MM.1S (cell line): ENCODE measurements at regions not wholly inside any gene's neighbourhood (a gene's known extent, or its start where the extent isn't known, plus 50 kb on each side); places are given as distances from the start of the nearest gene placed in this dataset.

ENCODE experiments used
- DNase-seq: peaks from one replicate; pipeline ENCODE4 v3.0.0-alpha.2; 2015
- H2AFZ ChIP-seq: fragments of 300-600 bp; sonication (generic); 2 replicates; pipeline ENCODE4 v1.6.0; 2016; ENCODE audit warnings: antibody characterized with exemption, low read length
- H3F3A ChIP-seq: fragments of 300-600 bp; sonication (generic); 2 replicates; pipeline ENCODE4 v1.6.1; 2016; ENCODE audit warnings: mild to moderate bottlenecking, antibody characterized with exemption, low read length, moderate library complexity, mixed read lengths; ENCODE audit not compliant: insufficient read depth
- H3K27ac ChIP-seq: fragments of 300-600 bp; sonication (generic); 2 replicates; pipeline ENCODE4 v1.5.1; 2016; ENCODE audit warnings: mild to moderate bottlenecking, low read length
- H3K27me3 ChIP-seq: fragments of 300-600 bp; sonication (generic); replicated peaks from 2 replicates; pipeline ENCODE4 v1.6.0; 2016; ENCODE audit warnings: low read length; ENCODE audit not compliant: insufficient read depth
- H3K36me3 ChIP-seq: fragments of 300-600 bp; sonication (generic); replicated peaks from 2 replicates; pipeline ENCODE4 v1.6.1; 2016; ENCODE audit warnings: mild to moderate bottlenecking, low read length, mixed read lengths; ENCODE audit not compliant: insufficient read depth
- H3K4me1 ChIP-seq: fragments of 300-600 bp; sonication (generic); 2 replicates; pipeline ENCODE4 v1.6.1; 2016; ENCODE audit warnings: low read length, mixed read lengths
- H3K4me2 ChIP-seq: fragments of 300-600 bp; sonication (generic); 2 replicates; pipeline ENCODE4 v1.6.0; 2016; ENCODE audit warnings: low read depth, low read length
- H3K4me3 ChIP-seq: fragments of 300-600 bp; sonication (generic); 2 replicates; pipeline ENCODE4 v1.5.1; 2016; ENCODE audit warnings: low read length, mixed read lengths
- H3K79me2 ChIP-seq: fragments of 300-600 bp; sonication (generic); 2 replicates; pipeline ENCODE4 v1.6.1; 2016; ENCODE audit warnings: mixed run types, low read length, mixed read lengths
- H3K9ac ChIP-seq: fragments of 300-600 bp; sonication (generic); 2 replicates; pipeline ENCODE4 v1.6.1; 2016; ENCODE audit warnings: low read length, mixed read lengths
- H3K9me2 ChIP-seq: fragments of 300-600 bp; sonication (generic); replicated peaks from 2 replicates; pipeline ENCODE4 v1.6.1; 2016; ENCODE audit warnings: mild to moderate bottlenecking, low read length, mixed read lengths; ENCODE audit not compliant: insufficient read depth
- H3K9me3 ChIP-seq: fragments of 300-600 bp; sonication (generic); replicated peaks from 2 replicates; pipeline ENCODE4 v1.6.1; 2016; ENCODE audit warnings: mild to moderate bottlenecking, low read length, mixed read lengths; ENCODE audit not compliant: insufficient read depth
- H4K20me1 ChIP-seq: fragments of 300-600 bp; sonication (generic); 2 replicates; pipeline ENCODE4 v1.6.1; 2016; ENCODE audit warnings: mild to moderate bottlenecking, low read length, moderate library complexity, mixed read lengths; ENCODE audit not compliant: insufficient read depth
- EZH2 ChIP-seq: fragments of 300-600 bp; sonication (generic); optimal IDR thresholded peaks from 2 replicates; pipeline ENCODE3; 2017; ENCODE audit warnings: low read depth, mild to moderate bottlenecking, antibody characterized with exemption, low read length, mixed read lengths
- EZH2phosphoT487 ChIP-seq: fragments of 300-600 bp; sonication (generic); IDR thresholded peaks from 2 replicates; pipeline ENCODE4 v1.6.1; 2018; ENCODE audit warnings: antibody characterized with exemption, low read length
- TF ChIP-seq, protein P1 (sequence below): fragments of 300-600 bp; sonication (generic); IDR thresholded peaks from 2 replicates; pipeline ENCODE4 v1.5.1; 2016; ENCODE audit warnings: antibody characterized with exemption, low read length, mixed read lengths

DNA sequence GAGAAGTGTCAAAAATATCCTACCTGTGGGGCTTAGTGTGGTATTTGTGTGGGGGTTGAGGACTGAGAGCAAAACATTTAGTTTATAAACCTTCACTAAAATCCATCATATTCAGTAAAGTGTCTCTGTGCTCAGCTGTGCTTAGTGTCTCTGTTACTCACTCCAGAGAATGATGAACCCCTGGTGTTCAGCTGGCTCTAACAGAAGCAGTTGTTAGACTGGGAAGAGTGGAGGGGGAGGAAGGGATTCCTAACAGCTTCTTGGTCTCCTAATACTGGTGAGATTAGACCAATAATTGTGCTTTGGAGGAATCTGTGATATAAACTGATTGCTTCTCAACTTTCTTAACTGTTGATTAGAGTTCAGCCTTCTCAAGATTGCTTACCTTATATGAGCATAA, 1123.5 kb downstream of the ROBO2 start:
- Histone ChIP-seq H3K4me1 (no peaks in the 10 kb centered on the region), H4K20me1 (no peaks in the 10 kb centered on the region), H2AFZ (no peak overlapping the region), H3F3A (no peaks in the 10 kb centered on the region), H3K9me2 (no peaks in the 10 kb centered on the region), H3K36me3 (no peaks in the 10 kb centered on the region), H3K27me3 (no peaks in the 10 kb centered on the region), H3K4me2 (no peak overlapping the region), H3K9me3 (no peaks in the 10 kb centered on the region), H3K27ac (no peak overlapping the region), H3K79me2 (no peaks in the 10 kb centered on the region), H3K4me3 (no peak overlapping the region), H3K9ac (no peak overlapping the region)
- DNase-seq, result no peak
- TF ChIP-seq, protein P1, sequence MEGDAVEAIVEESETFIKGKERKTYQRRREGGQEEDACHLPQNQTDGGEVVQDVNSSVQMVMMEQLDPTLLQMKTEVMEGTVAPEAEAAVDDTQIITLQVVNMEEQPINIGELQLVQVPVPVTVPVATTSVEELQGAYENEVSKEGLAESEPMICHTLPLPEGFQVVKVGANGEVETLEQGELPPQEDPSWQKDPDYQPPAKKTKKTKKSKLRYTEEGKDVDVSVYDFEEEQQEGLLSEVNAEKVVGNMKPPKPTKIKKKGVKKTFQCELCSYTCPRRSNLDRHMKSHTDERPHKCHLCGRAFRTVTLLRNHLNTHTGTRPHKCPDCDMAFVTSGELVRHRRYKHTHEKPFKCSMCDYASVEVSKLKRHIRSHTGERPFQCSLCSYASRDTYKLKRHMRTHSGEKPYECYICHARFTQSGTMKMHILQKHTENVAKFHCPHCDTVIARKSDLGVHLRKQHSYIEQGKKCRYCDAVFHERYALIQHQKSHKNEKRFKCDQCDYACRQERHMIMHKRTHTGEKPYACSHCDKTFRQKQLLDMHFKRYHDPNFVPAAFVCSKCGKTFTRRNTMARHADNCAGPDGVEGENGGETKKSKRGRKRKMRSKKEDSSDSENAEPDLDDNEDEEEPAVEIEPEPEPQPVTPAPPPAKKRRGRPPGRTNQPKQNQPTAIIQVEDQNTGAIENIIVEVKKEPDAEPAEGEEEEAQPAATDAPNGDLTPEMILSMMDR, result no peak
- TF ChIP-seq EZH2 (no peak), EZH2phosphoT487 (no peak)

DNA sequence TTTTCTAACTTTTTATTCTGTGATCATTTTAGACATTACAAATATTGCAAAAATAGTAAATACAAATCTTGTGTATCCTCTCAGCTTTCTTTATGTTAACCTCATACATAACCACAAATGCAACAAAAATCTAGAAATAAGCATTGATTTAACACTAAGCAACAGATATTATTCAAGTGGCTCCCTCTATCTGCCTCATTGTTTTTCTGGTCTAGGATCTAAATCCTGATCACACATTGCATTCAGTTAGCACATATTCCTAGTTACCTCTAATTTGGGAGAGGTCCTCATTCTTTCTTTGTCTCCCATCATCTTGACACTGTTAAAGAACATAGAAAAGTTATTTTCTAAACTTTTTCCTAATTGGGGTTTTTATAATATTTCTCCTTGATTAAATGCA, 1126.0 kb downstream of the ROBO2 start:
- no peak overlapping the region for H3K9ac ChIP-seq
- TF ChIP-seq EZH2phosphoT487 (no peak), EZH2 (no peak)
- TF ChIP-seq, protein P1, result no peak
- no peaks in the 10 kb centered on the region for H3K4me1 ChIP-seq
- no peaks in the 10 kb centered on the region for H4K20me1 ChIP-seq
- no peak overlapping the region for H3K4me2 ChIP-seq
- no peaks in the 10 kb centered on the region for H3K9me2 ChIP-seq
- no peaks in the 10 kb centered on the region for H3F3A ChIP-seq
- H3K79me2 ChIP-seq, result no peaks in the 10 kb centered on the region
- H3K27ac ChIP-seq, result no peak overlapping the region
- no peak overlapping the region for H3K4me3 ChIP-seq
- no peak for DNase-seq
- no peaks in the 10 kb centered on the region for H3K27me3 ChIP-seq
- H3K9me3 ChIP-seq, result no peaks in the 10 kb centered on the region
- no peaks in the 10 kb centered on the region for H3K36me3 ChIP-seq
- H2AFZ ChIP-seq, result no peak overlapping the region

DNA sequence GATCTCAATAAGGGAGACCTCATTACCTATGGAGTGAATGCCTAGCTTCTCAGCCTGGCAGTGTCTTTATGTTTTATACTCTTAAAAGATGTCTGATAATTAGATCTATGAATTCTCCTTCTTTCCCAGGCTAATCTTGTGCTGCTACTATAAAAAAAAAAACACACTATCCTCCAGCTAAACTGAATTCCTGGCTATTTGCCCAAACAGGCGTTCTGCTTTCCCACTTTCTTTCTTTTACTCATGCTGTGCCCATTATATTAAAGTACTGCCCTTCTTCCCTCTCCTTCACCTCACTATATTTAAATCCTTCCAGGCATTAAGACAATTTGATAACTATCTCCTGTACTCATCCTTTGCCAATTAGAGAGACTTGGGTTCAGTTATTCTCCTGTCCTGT, 1134.9 kb downstream of the ROBO2 start:
- Histone ChIP-seq H3K9me3 (no peaks in the 10 kb centered on the region), H3K36me3 (no peaks in the 10 kb centered on the region), H3F3A (no peaks in the 10 kb centered on the region), H3K9ac (no peak overlapping the region), H3K79me2 (no peaks in the 10 kb centered on the region), H3K9me2 (no peaks in the 10 kb centered on the region), H3K4me1 (no peaks in the 10 kb centered on the region), H3K4me3 (no peak overlapping the region), H3K27me3 (no peaks in the 10 kb centered on the region), H2AFZ (no peak overlapping the region), H4K20me1 (no peaks in the 10 kb centered on the region), H3K4me2 (no peak overlapping the region), H3K27ac (no peak overlapping the region)
- TF ChIP-seq EZH2 (no peak), EZH2phosphoT487 (no peak)
- TF ChIP-seq, protein P1, result no peak
- no peak for DNase-seq
